Neutrophil (primary cell): ENCODE measurements at regions not wholly inside any gene's neighbourhood (a gene's known extent, or its start where the extent isn't known, plus 50 kb on each side); places are given as distances from the start of the nearest gene placed in this dataset.

Experiments used
- H3K27ac ChIP-seq: fragments of 200-600 bp; sonication (generic); 2 replicates; pipeline ENCODE4 v1.5.1; 2016; ENCODE audit warnings: mild to moderate bottlenecking, moderate library complexity
- H3K27me3 ChIP-seq: fragments of 200-600 bp; sonication (generic); 2 replicates; pipeline ENCODE4 v1.6.0; 2016; ENCODE audit warnings: mild to moderate bottlenecking
- H3K36me3 ChIP-seq: fragments of 200-600 bp; sonication (generic); 2 replicates; pipeline ENCODE4 v1.5.1; 2017
- H3K4me1 ChIP-seq, 2 experiments: fragments of 200-600 bp in 1 of 2; sonication (generic) in 1 of 2; 1 replicate in 1 of 2; 2 replicates in 1 of 2; pipeline versions ENCODE4 v1.5.1 to v1.6.1; 2013 to 2016; ENCODE audit warnings: low read depth in 1 of 2, low read length in 1 of 2, mild to moderate bottlenecking in 1 of 2, moderate library complexity in 1 of 2; ENCODE audit not compliant: control insufficient read depth in 1 of 2, insufficient read depth in 1 of 2
- H3K4me3 ChIP-seq, 2 experiments: fragments of 200-600 bp in 1 of 2; sonication (generic) in 1 of 2; 1 replicate in 1 of 2; 2 replicates in 1 of 2; pipeline ENCODE4 v1.5.1; 2013 to 2016; ENCODE audit warnings: low read depth in 1 of 2, low read length in 1 of 2, mild to moderate bottlenecking in 1 of 2, moderate library complexity in 1 of 2
- H3K9me3 ChIP-seq: fragments of 200-600 bp; sonication (generic); 2 replicates; pipeline ENCODE4 v1.5.1; 2016
- CTCF ChIP-seq: fragments of 200-600 bp; sonication (generic); IDR thresholded peaks from 2 replicates; pipeline ENCODE4 v1.5.1; 2016; ENCODE audit warnings: antibody characterized with exemption

- no peak overlapping the region for H3K27ac ChIP-seq
Measured at GRCh38 chr18:42201137-42201536, 246.1 kb downstream of the PIK3C3 start.

GRCh38 chr18:42211201-42211600 lies 256.2 kb downstream of the PIK3C3 start:
- TF ChIP-seq CTCF, result no peak
- no peaks in the 10 kb centered on the region for H3K27me3 ChIP-seq
- H3K4me1 ChIP-seq, result no peaks in the 10 kb centered on the region
- no peak overlapping the region for H3K4me3 ChIP-seq
- H3K36me3 ChIP-seq, result no peaks in the 10 kb centered on the region
- H3K9me3 ChIP-seq, result no peaks in the 10 kb centered on the region
- no peak overlapping the region for H3K27ac ChIP-seq

More at GRCh38 chr18:42201137-42201536, 246.1 kb downstream of the PIK3C3 start:
- no peaks in the 10 kb centered on the region for H3K4me1 ChIP-seq
- no peaks in the 10 kb centered on the region for H3K36me3 ChIP-seq
- no peak for TF ChIP-seq CTCF
- H3K4me3 ChIP-seq, result no peak overlapping the region
- no peaks in the 10 kb centered on the region for H3K27me3 ChIP-seq
- no peaks in the 10 kb centered on the region for H3K9me3 ChIP-seq

GRCh38 chr18:42222557-42222956 lies 267.5 kb downstream of the PIK3C3 start:
- Histone ChIP-seq H3K4me1 (no peaks in the 10 kb centered on the region), H3K4me3 (no peak overlapping the region), H3K27me3 (no peaks in the 10 kb centered on the region), H3K36me3 (no peaks in the 10 kb centered on the region), H3K27ac (no peak overlapping the region), H3K9me3 (no peaks in the 10 kb centered on the region)
- no peak for TF ChIP-seq CTCF

- no peak for TF ChIP-seq CTCF
- Histone ChIP-seq H3K27ac (no peak overlapping the region), H3K4me3 (no peak overlapping the region), H3K4me1 (no peaks in the 10 kb centered on the region), H3K36me3 (no peaks in the 10 kb centered on the region), H3K9me3 (no peaks in the 10 kb centered on the region), H3K27me3 (no peaks in the 10 kb centered on the region)
Measured at GRCh38 chr18:42228581-42228980, 273.5 kb downstream of the PIK3C3 start.

GRCh38 chr18:42229211-42230210 lies 274.5 kb downstream of the PIK3C3 start:
- no peak for TF ChIP-seq CTCF
- Histone ChIP-seq H3K4me1 (no peaks in the 10 kb centered on the region), H3K36me3 (no peaks in the 10 kb centered on the region), H3K27me3 (no peaks in the 10 kb centered on the region), H3K9me3 (no peaks in the 10 kb centered on the region), H3K4me3 (no peak overlapping the region), H3K27ac (no peak overlapping the region)
